Neural progenitor cell (in vitro differentiated cells): ENCODE measurements at regions not wholly inside any gene's neighbourhood (a gene's known extent, or its start where the extent isn't known, plus 50 kb on each side); places are given as distances from the start of the nearest gene placed in this dataset.

Experiments
- DNase-seq: peaks from one replicate; pipeline ENCODE4 v3.0.0-alpha.2; 2016; ENCODE audit warnings: low spot score
- H2AFZ ChIP-seq: fragments of 200-600 bp; sonication (generic); replicated peaks from 2 replicates; pipeline ENCODE4 v1.6.1; 2016; ENCODE audit warnings: antibody characterized with exemption
- H3F3A ChIP-seq: fragments of 200-600 bp; sonication (generic); 2 replicates; pipeline ENCODE4 v1.6.1; 2016; ENCODE audit warnings: antibody characterized with exemption, low read depth
- H3K27ac ChIP-seq: fragments of 200-600 bp; sonication (generic); 2 replicates; pipeline ENCODE4 v1.5.1; 2016; ENCODE audit warnings: mild to moderate bottlenecking
- H3K27me3 ChIP-seq: fragments of 200-600 bp; sonication (generic); 2 replicates; pipeline ENCODE4 v1.6.1; 2016; ENCODE audit warnings: mild to moderate bottlenecking, moderate library complexity
- H3K36me3 ChIP-seq: fragments of 200-600 bp; sonication (generic); 2 replicates; pipeline ENCODE4 v1.5.1; 2016
- H3K4me1 ChIP-seq: fragments of 200-600 bp; sonication (generic); 2 replicates; pipeline ENCODE4 v1.6.1; 2016; ENCODE audit warnings: mixed run types
- H3K4me2 ChIP-seq: fragments of 200-600 bp; sonication (generic); 2 replicates; pipeline ENCODE4 v1.6.1; 2016
- H3K4me3 ChIP-seq: fragments of 200-600 bp; sonication (generic); 2 replicates; pipeline ENCODE4 v1.5.1; 2016
- H3K79me2 ChIP-seq: fragments of 200-600 bp; sonication (generic); 2 replicates; pipeline ENCODE4 v1.6.1; 2016; ENCODE audit warnings: low read depth
- H3K9ac ChIP-seq: fragments of 200-600 bp; sonication (generic); 2 replicates; pipeline ENCODE4 v1.6.1; 2016
- H3K9me3 ChIP-seq: fragments of 200-600 bp; sonication (generic); 2 replicates; pipeline ENCODE4 v1.5.1; 2016; ENCODE audit warnings: low read depth
- H4K20me1 ChIP-seq: fragments of 200-600 bp; sonication (generic); 2 replicates; pipeline ENCODE4 v1.6.1; 2016; ENCODE audit warnings: low read depth
- H3K27ac Mint-ChIP-seq: 3 replicates; pipeline ENCODE4 v1.8.0; 2021; ENCODE audit warnings: mixed read lengths
- H3K27me3 Mint-ChIP-seq: 2 replicates; pipeline ENCODE4 v1.8.0; 2022; ENCODE audit warnings: low read depth, mild to moderate bottlenecking, inconsistent platforms, moderate library complexity, mixed read lengths; ENCODE audit not compliant: insufficient read depth
- H3K36me3 Mint-ChIP-seq: 3 replicates; pipeline ENCODE4 v1.8.0; 2021; ENCODE audit warnings: mixed read lengths
- H3K4me1 Mint-ChIP-seq: 3 replicates; pipeline ENCODE4 v1.8.0; 2021; ENCODE audit warnings: mixed read lengths
- H3K4me3 Mint-ChIP-seq: 3 replicates; pipeline ENCODE4 v1.8.0; 2021; ENCODE audit warnings: mild to moderate bottlenecking, moderate library complexity, mixed read lengths
- H3K9me3 Mint-ChIP-seq: 3 replicates; pipeline ENCODE4 v1.8.0; 2020; ENCODE audit warnings: mixed read lengths
- EZH2 ChIP-seq: fragments of 200-600 bp; sonication (generic); IDR thresholded peaks from 2 replicates; pipeline ENCODE4 v1.6.1; 2017; ENCODE audit warnings: antibody characterized with exemption, mild to moderate bottlenecking, moderate library complexity
- EZH2phosphoT487 ChIP-seq: fragments of 200-600 bp; sonication (generic); IDR thresholded peaks from 2 replicates; pipeline ENCODE4 v1.6.1; 2017; ENCODE audit warnings: antibody characterized with exemption
- TF ChIP-seq, protein P1 (sequence below): fragments of 200-600 bp; sonication (generic); IDR thresholded peaks from 2 replicates; pipeline ENCODE4 v1.5.1; 2017; ENCODE audit warnings: antibody characterized with exemption, mild to moderate bottlenecking

DNA sequence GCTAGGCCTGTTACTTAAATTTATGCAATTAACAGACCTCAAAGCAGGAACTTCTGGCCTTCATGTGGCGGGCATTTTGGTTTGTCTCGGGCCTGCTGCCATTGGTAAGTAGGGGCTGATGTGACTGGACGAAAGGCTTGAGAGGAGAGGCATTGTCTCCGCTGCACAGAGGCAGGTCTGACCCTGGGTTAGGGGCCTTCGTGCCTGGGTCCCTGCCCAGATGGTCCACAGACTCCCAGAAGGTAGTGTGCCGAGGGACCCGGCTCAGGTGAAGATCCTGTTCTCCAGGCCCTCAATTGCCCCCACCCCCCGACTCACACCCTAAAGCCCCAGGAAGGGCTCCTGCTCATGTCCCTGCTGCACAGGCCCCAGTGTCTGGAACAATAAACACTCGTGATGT, 764.9 kb downstream of the TMEM182 start:
- Histone ChIP-seq H3K9me3 (no peaks in the 10 kb centered on the region), H3K9ac (no peak overlapping the region), H3F3A (no peaks in the 10 kb centered on the region), H4K20me1 (no peaks in the 10 kb centered on the region), H3K4me2 (no peak overlapping the region), H3K4me1 (peaks cover 15% of the 10 kb centered on the region), H3K27me3 (no peaks in the 10 kb centered on the region), H3K27ac (no peak overlapping the region), H2AFZ (no peak overlapping the region), H3K36me3 (no peaks in the 10 kb centered on the region), H3K79me2 (no peaks in the 10 kb centered on the region), H3K4me3 (no peak overlapping the region)
- Mint-ChIP-seq H3K4me3 (no peak overlapping the region), H3K27ac (peak overlapping the region; percentile 69), H3K9me3 (peaks cover 9% of the 10 kb centered on the region), H3K36me3 (no peaks in the 10 kb centered on the region), H3K27me3 (no peaks in the 10 kb centered on the region), H3K4me1 (peaks cover 46% of the 10 kb centered on the region)
- TF ChIP-seq EZH2 (no peak), EZH2phosphoT487 (no peak)
- TF ChIP-seq, protein P1, sequence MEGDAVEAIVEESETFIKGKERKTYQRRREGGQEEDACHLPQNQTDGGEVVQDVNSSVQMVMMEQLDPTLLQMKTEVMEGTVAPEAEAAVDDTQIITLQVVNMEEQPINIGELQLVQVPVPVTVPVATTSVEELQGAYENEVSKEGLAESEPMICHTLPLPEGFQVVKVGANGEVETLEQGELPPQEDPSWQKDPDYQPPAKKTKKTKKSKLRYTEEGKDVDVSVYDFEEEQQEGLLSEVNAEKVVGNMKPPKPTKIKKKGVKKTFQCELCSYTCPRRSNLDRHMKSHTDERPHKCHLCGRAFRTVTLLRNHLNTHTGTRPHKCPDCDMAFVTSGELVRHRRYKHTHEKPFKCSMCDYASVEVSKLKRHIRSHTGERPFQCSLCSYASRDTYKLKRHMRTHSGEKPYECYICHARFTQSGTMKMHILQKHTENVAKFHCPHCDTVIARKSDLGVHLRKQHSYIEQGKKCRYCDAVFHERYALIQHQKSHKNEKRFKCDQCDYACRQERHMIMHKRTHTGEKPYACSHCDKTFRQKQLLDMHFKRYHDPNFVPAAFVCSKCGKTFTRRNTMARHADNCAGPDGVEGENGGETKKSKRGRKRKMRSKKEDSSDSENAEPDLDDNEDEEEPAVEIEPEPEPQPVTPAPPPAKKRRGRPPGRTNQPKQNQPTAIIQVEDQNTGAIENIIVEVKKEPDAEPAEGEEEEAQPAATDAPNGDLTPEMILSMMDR: no peak
- no peak for DNase-seq

DNA sequence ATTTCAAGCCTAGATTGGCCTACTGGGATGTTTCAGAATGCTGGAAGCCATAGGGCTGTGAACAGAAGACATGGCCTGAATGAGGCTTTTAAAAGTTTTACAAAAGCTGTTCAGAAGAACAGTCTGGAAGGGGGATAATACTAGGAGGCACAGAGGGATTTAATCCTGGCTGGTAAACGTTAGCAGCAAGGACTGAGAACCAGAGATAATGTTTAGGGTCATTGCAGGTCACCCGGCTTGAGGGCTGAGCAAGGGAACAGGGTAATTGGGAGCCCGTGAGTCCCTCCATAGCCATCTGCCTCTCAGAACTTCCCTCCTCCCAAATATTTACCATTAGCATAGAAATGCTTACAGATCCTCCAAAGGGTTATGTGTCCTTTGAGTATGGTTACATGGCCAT, 765.4 kb downstream of the TMEM182 start:
- no peaks in the 10 kb centered on the region for H3K27me3 ChIP-seq
- H3K9me3 ChIP-seq: no peaks in the 10 kb centered on the region
- H3K36me3 ChIP-seq: no peaks in the 10 kb centered on the region
- no peak overlapping the region for H3K4me2 ChIP-seq
- H4K20me1 ChIP-seq: no peaks in the 10 kb centered on the region
- H3K27me3 Mint-ChIP-seq: no peaks in the 10 kb centered on the region
- peaks cover 47% of the 10 kb centered on the region for H3K4me1 Mint-ChIP-seq
- H3K9ac ChIP-seq: no peak overlapping the region
- no peaks in the 10 kb centered on the region for H3F3A ChIP-seq
- H3K4me3 Mint-ChIP-seq: no peak overlapping the region
- no peaks in the 10 kb centered on the region for H3K79me2 ChIP-seq
- no peaks in the 10 kb centered on the region for H3K36me3 Mint-ChIP-seq
- DNase-seq: peak; percentile 34
- no peak overlapping the region for H2AFZ ChIP-seq
- H3K27ac ChIP-seq: no peak overlapping the region
- peaks cover 11% of the 10 kb centered on the region for H3K9me3 Mint-ChIP-seq
- H3K27ac Mint-ChIP-seq: peak overlapping the region; percentile 69
- no peak overlapping the region for H3K4me3 ChIP-seq
- peaks cover 15% of the 10 kb centered on the region for H3K4me1 ChIP-seq
- TF ChIP-seq EZH2phosphoT487 (no peak), EZH2 (no peak)
- TF ChIP-seq, protein P1: no peak

DNA sequence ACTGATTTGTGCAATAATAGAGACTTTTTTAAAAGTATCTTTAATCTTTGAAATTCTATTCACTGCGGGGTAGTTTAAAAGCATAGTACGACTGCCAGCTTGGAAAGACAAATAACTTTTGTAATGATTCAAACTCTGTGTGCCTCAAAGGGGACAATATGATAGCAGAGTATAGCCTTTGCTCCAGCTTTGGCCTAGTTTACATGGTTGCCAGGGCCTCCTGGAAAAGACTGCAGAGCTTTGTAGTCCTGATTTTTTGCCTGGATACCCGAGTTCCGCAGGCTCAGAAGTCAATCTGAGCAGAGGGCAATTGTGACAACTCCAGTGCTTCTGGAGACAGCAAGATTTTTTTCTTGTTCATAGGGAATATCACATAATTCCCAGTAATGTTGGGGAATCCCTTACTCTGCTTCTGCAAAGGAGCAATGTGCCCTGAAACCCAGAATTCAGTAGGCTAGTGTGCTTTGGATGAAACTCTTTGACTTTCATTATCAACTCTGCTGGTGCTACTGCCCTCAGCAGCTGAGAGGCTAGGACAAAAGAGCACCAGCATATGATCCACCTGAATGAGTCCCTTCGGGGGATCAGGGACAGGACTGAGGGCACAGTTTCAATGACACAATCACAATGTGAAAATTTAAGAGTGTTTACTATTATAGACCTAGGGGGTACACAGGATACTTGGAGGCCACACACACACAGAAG, 768.1 kb downstream of the TMEM182 start:
- H3K4me2 ChIP-seq: no peak overlapping the region
- no peaks in the 10 kb centered on the region for H3F3A ChIP-seq
- no peaks in the 10 kb centered on the region for H3K79me2 ChIP-seq
- no peak for DNase-seq
- H3K4me3 ChIP-seq: no peak overlapping the region
- no peak overlapping the region for H3K4me3 Mint-ChIP-seq
- no peaks in the 10 kb centered on the region for H3K27me3 ChIP-seq
- H3K4me1 Mint-ChIP-seq: peaks cover 37% of the 10 kb centered on the region
- peak overlapping the region; percentile 36 for H3K27ac Mint-ChIP-seq
- no peaks in the 10 kb centered on the region for H4K20me1 ChIP-seq
- no peak for TF ChIP-seq EZH2
- TF ChIP-seq, protein P1: no peak
- no peak for TF ChIP-seq EZH2phosphoT487
- peaks cover 13% of the 10 kb centered on the region for H3K9me3 Mint-ChIP-seq
- no peak overlapping the region for H3K9ac ChIP-seq
- peaks cover 6% of the 10 kb centered on the region for H3K27me3 Mint-ChIP-seq
- H2AFZ ChIP-seq: no peak overlapping the region
- no peak overlapping the region for H3K27ac ChIP-seq
- H3K36me3 ChIP-seq: no peaks in the 10 kb centered on the region
- H3K36me3 Mint-ChIP-seq: no peaks in the 10 kb centered on the region
- no peaks in the 10 kb centered on the region for H3K9me3 ChIP-seq
- peaks cover 15% of the 10 kb centered on the region for H3K4me1 ChIP-seq
